ENCODE measurements at regions not wholly inside any gene's neighbourhood (a gene's known extent, or its start where the extent isn't known, plus 50 kb on each side); places are given as distances from the start of the nearest gene placed in this dataset.

DNA sequence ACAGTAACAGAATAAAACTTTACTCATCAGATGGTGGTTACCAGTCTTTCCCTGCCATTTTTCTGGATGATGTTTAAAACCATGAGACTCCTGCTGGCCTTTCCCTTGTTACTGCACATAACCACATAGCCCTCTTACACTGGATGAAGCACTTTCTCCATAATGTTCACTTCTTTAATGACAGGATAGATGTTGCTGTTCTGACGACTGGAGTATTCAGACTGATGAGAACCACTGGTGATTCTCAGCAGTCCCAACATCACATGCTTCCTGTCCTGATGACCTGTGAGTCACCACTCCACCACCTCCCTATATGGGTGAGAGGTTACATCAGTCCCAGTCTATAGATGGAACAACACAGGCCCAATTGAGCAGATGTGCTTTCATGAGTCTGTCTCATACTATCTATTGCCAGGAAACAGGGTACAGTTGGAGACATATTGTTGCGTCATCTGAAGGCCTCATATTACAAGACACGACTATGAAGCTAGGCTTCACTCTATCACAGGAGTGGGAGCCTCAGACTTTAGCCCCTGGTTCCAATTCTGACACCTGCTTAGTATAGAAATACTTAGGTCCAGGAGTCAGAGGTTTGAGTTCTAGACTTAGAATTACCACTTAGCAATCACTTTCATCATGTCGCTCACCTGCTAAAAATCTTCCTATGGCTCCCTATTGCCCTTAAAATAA, 145.7 kb upstream of the KLF7 start (continued):
- TF ChIP-seq EGR1 (conservative IDR thresholded peaks at IDR 0.05) (no peak; the same call in 1 of the 2 replicates), PHF20 (IDR thresholded peaks at IDR 0.05; ENCODE audit: partially characterized antibody) (no peak), SRF (CRISPR knock-in tag; IDR thresholded peaks at IDR 0.05) (peak in 1 of 2 experiments; percentile 88; a peak in 3 of 4 replicates), ZNF766 (CRISPR knock-in tag; conservative IDR thresholded peaks at IDR 0.05) (no peak), SNIP1 (IDR thresholded peaks at IDR 0.05; ENCODE audit: low read depth) (no peak), KDM5B (IDR thresholded peaks at IDR 0.05; ENCODE audit: insufficient replicate concordance, low read depth, low read length) (no peak), TAF15 (IDR thresholded peaks at IDR 0.05; ENCODE audit: low read depth, low read length) (no peak), E2F3 (CRISPR knock-in tag; IDR thresholded peaks at IDR 0.05) (no peak), MTA3 (IDR thresholded peaks at IDR 0.05; ENCODE audit: borderline replicate concordance) (no peak), ETV6 (IDR thresholded peaks at IDR 0.05; ENCODE audit: borderline replicate concordance in 1 of 2, low read depth in 2 of 2, low read length in 1 of 2) (no peak), ETV6 (CRISPR knock-in tag; IDR thresholded peaks at IDR 0.05; ENCODE audit: borderline replicate concordance) (no peak), CBX5 (IDR thresholded peaks at IDR 0.05; ENCODE audit: borderline replicate concordance, low read depth) (no peak), HOXB6 (CRISPR knock-in tag; IDR thresholded peaks at IDR 0.05; ENCODE audit: borderline replicate concordance) (no peak), GATAD2A (IDR thresholded peaks at IDR 0.05) (no peak), ETV5 (CRISPR knock-in tag; IDR thresholded peaks at IDR 0.05; ENCODE audit: low read depth) (peak; percentile 30; the same call in 1 of the 2 replicates), SMARCE1 (IDR thresholded peaks at IDR 0.05) (peak; percentile 30; the same call in 1 of the 2 replicates), ZNF384 (IDR thresholded peaks at IDR 0.05; ENCODE audit: low read depth, low read length) (no peak), ZKSCAN8 (CRISPR knock-in tag; IDR thresholded peaks at IDR 0.05) (peak; percentile 72; the same call in 1 of the 2 replicates), HNRNPUL1 (IDR thresholded peaks at IDR 0.05; ENCODE audit: low read length) (no peak), ZNF785 (CRISPR knock-in tag; IDR thresholded peaks at IDR 0.05) (no peak), EP300 (IDR thresholded peaks at IDR 0.05; ENCODE audit: low read length) (peak; percentile 74), KLF6 (CRISPR knock-in tag; IDR thresholded peaks at IDR 0.05; ENCODE audit: borderline replicate concordance) (no peak)
- TF ChIP-seq, protein P1, sequence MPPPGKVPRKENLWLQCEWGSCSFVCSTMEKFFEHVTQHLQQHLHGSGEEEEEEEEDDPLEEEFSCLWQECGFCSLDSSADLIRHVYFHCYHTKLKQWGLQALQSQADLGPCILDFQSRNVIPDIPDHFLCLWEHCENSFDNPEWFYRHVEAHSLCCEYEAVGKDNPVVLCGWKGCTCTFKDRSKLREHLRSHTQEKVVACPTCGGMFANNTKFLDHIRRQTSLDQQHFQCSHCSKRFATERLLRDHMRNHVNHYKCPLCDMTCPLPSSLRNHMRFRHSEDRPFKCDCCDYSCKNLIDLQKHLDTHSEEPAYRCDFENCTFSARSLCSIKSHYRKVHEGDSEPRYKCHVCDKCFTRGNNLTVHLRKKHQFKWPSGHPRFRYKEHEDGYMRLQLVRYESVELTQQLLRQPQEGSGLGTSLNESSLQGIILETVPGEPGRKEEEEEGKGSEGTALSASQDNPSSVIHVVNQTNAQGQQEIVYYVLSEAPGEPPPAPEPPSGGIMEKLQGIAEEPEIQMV (tag; conservative IDR thresholded peaks at IDR 0.05; ENCODE audit: low read depth), result no peak
- TF ChIP-seq, protein P2, sequence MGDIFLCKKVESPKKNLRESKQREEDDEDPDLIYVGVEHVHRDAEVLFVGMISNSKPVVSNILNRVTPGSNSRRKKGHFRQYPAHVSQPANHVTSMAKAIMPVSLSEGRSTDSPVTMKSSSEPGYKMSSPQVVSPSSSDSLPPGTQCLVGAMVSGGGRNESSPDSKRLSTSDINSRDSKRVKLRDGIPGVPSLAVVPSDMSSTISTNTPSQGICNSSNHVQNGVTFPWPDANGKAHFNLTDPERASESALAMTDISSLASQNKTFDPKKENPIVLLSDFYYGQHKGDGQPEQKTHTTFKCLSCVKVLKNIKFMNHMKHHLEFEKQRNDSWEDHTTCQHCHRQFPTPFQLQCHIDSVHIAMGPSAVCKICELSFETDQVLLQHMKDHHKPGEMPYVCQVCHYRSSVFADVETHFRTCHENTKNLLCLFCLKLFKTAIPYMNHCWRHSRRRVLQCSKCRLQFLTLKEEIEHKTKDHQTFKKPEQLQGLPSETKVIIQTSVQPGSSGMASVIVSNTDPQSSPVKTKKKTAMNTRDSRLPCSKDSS (IDR thresholded peaks at IDR 0.05; ENCODE audit: low read depth, partially characterized antibody), result no peak
- TF ChIP-seq, protein P3, sequence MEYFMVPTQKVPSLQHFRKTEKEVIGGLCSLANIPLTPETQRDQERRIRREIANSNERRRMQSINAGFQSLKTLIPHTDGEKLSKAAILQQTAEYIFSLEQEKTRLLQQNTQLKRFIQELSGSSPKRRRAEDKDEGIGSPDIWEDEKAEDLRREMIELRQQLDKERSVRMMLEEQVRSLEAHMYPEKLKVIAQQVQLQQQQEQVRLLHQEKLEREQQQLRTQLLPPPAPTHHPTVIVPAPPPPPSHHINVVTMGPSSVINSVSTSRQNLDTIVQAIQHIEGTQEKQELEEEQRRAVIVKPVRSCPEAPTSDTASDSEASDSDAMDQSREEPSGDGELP (CRISPR knock-in tag; IDR thresholded peaks at IDR 0.05; ENCODE audit: borderline replicate concordance), result no peak
- TF ChIP-seq, protein P4, sequence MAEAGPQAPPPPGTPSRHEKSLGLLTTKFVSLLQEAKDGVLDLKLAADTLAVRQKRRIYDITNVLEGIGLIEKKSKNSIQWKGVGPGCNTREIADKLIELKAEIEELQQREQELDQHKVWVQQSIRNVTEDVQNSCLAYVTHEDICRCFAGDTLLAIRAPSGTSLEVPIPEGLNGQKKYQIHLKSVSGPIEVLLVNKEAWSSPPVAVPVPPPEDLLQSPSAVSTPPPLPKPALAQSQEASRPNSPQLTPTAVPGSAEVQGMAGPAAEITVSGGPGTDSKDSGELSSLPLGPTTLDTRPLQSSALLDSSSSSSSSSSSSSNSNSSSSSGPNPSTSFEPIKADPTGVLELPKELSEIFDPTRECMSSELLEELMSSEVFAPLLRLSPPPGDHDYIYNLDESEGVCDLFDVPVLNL (CRISPR knock-in tag; IDR thresholded peaks at IDR 0.05; ENCODE audit: low read depth), result no peak

All from K562 (cell line).